Activated CD8-positive, alpha-beta memory T cell treated with anti-CD3 and anti-CD28 coated beads for 1 hour (primary cell): ENCODE measurements at regions not wholly inside any gene's neighbourhood (a gene's known extent, or its start where the extent isn't known, plus 50 kb on each side); places are given as distances from the start of the nearest gene placed in this dataset.
"Not testable (repeated sequence)": the region's sequence is repeated elsewhere in the genome, so short reads cannot be mapped to it uniquely, and the experiment has no call there.

ENCODE experiments used
- DNase-seq, 2 donors: peaks; one replicate each; pipeline ENCODE4 v3.0.0-alpha.2; 2020; ENCODE audit warnings: low read depth in 1 of 2; ENCODE audit errors: extremely low read depth in 1 of 2

DNA sequence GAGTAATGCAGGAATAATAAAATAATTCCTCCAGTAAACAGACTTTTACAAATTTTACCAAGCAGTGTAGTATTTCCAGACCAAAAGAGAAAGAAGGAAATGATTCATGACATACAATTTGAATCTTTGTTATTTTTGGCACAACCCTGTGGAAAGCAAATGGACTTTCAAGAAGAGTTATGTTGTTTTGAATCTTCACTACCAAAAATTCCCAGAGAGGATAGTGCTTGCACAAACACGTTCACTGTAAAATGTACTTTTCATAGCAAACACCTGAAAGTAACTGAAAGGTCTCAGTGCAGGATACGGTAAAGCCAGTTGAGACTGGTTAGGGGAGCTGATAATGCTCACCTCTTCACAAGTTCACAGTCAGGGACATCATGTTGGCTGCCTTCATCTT lies 107.1 kb downstream of the USP22 start:
- no peak for DNase-seq

DNA sequence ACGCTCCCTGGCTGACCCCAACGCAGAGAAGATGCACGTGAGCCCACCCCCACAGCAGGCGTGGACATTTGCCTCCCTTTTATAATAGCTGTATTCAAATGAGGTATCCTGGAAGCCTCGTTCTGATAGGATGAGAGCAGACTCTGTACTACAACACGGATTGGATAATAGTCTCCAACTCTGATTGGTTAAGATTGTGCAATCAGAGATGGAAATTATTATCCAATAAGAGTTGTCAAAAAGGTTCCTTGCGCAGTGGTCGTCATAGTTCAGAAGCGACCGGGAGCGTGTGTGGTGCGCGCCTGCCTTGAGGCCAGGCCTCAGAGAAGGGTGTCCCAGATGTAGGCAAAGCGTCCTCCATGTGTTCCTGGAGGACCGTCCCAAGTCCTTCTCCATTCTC lies 104.6 kb downstream of the USP22 start:
- no peak for DNase-seq

- DNase-seq, result no peak
Observed at GRCh38 chr17:20938988-20939615, 103.7 kb downstream of the USP22 start.

DNA sequence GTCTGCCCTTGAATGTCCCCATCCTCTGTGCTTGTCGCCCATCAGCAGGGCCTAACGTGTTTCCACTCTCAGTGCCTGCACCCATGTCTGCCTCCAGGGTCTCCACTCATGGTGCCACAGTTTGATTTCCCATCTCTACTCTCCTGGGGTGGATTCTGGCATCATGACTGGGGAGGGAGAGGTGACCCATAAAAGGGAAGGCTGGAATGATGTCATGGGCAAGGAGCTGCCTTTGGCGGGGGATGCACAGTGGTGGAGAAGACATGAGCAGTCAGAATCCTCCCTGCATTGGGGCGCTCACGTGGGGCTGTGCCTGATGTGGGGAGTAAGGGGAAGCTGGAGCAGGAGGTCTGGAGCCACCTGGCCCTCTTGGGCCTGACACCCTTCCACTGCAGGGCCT lies 100.9 kb downstream of the USP22 start:
- DNase-seq, result no peak

- DNase-seq, result no peak
Observed at GRCh38 chr17:20944014-20944865, 98.6 kb downstream of the USP22 start.

- DNase-seq, result not testable (repeated sequence)
Observed at GRCh38 chr17:20947708-20948107, 95.1 kb downstream of the USP22 start.

- no peak for DNase-seq
Observed at GRCh38 chr17:20948984-20949777, 93.6 kb downstream of the USP22 start.
